ENCODE measurements at regions not wholly inside any gene's neighbourhood (a gene's known extent, or its start where the extent isn't known, plus 50 kb on each side); places are given as distances from the start of the nearest gene placed in this dataset.
A peak's percentile ranks its signal among the peaks of the same experiment; 100 is the strongest.

- DNase-seq = no peak
These were observed 291.3 kb downstream of the ETNK1 start for GRCh38 chr12:22916241-22916640.

DNA sequence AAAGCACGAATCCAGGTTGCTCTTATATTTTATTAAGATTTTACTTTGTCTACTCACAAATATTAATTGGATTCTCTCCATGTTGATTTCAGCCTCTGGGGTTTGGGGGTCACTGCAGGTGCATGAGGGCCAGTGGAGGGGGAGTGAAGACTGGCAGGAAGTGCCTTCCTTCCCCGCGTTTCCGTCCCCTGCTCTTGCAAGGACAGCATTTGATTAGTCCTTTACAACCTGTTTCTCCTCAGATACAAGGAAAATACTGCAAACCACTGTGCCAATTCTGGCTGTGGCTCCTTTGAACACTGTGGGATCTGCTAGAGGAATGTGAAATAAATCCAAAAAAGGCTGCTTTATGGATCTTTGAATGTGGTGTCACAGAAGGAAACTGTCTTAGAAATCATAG lies 291.8 kb downstream of the ETNK1 start:
- no peak for DNase-seq

DNA sequence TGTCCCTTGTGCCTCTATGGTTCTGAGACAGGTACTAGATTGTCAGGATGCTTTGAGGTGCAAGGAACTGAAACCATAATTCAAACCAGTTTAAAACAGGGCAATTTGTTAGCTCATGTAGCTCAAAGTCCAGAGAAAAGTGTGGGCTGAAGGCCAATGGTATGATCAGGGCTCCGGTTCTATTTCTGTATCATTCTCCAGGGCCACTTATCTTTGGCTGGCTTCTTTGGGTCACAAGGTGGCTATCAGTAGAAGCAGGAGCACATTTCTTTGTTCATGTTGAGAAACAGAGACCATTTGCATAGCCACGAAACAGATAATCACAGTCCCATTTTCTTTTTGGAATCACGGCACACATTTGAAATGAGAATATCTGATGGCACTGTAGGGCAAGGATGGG lies 294.9 kb downstream of the ETNK1 start:
- no peak for DNase-seq

DNA sequence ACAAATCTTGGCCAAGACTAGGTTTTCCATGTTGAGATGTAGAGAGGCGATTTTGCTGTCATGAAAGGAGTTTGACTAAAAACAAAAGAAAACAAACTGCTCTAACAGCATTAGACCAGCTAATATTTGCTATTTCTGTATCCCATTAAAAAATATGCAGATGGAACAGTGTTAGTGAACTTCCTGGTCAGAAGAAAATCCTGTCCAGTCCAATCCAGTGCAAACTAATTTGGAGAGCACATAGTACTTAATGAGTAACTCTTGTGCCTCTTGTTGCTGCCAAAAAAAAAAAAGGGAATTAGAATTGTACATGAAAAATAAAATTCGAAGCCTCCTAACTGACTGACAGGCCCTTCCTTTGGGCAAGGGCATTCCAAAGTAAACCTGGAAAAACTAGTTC lies 298.8 kb downstream of the ETNK1 start:
- no peak for DNase-seq

- DNase-seq = no peak
These were observed 299.4 kb downstream of the ETNK1 start for GRCh38 chr12:22924391-22924790.

DNA sequence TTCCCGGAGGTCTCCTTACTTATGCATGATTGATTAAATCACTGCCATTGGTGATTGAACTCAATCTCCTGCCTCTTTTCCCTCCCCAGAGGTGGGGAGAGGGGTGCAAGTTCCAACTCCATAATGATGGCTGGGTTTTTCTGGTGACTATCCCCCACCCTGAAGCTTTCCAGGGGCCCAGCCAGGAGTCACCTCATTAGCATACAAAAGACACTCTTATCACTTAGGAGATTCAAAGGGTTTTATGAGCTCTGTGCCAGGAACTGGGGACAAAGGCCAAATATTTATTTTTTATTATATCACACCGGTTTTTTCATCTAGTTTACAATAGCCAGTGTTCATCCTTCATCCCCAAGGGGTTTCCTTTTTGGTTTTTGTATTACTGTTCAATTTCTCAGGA lies 300.7 kb downstream of the ETNK1 start:
- DNase-seq = no peak

- no peak for DNase-seq
These were observed 307.5 kb downstream of the ETNK1 start for GRCh38 chr12:22932431-22932830.

DNA sequence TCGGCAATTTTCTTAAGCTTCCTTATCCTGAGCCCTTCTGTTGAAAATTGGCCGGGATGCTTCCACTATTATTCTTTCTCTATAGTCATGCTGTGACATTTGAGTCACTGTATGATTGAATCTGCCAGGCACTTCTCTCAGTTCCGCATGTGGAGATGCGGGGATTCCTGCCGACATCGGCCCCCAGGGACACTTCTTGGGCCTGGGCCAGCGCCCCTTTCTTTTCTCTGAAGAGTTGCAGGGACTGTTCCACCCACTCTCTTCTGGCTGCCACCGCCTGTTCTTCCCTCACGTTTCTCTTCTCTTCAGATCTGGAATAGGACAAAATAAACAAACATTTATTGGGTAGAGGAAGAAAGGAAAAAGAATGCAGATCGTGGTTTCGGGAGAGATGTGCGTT lies 310.1 kb downstream of the ETNK1 start:
- no peak for DNase-seq

GRCh38 chr12:22935501-22935900 lies 310.5 kb downstream of the ETNK1 start:
- no peak for DNase-seq

DNA sequence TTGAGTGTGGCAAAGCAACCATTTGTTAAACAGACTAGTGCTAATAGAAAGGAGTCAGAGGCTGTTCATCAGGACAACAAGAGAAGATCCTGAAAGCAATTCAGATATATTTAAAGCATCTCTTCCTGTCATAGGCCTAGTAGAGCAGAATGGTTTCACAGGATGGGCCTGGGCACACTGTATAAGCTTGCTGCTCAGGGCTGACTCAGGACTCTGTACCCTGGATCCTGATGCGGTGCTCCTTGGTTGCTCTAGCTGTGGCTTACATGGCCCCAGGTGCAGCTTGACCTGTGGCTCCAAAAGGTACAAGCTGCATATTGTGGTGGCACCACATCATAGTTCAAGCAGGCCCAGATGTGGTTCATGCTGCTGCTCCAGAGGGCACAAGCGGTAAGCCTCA lies 313.4 kb downstream of the ETNK1 start:
- no peak for DNase-seq

GRCh38 chr12:22951206-22951605 lies 326.2 kb downstream of the ETNK1 start:
- DNase-seq = no peak

DNA sequence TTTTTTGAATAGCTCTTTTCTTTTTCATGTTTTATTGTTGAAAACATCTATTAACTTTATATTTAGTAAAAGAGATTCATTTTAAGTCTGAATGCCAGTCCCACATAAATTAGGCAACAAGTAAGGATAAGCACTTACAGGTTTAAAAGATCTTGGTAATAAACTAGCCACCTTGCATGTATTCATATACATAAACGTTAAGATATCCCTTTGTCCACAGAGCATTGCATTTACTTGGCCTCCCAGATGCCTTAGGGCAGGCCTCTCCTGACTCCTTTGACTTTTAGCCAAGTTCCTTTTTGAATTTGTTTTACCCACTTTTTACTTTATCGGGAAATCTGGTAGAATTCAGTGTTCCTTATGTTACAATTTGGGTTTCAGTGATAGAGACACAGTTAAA lies 331.7 kb downstream of the ETNK1 start:
- DNase-seq = no peak

DNA sequence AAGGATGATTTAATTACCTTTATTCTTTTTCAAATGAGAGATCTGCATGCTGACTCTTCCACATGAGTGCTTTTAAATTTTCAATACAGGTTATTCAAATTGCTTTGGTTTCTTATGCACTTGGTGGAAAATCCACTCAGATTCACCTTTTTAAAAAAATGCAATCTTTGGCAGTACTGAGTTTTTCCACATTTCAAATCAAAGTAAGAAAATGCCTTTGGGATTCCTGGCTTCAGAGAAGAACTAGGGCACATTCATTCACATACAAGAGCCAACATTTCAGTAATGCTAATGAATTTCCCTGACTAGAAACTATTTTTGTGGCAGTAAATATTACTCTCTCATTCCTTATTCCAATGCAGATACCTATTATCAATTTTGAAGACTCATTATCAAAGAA lies 342.2 kb downstream of the ETNK1 start:
- DNase-seq = no peak

DNA sequence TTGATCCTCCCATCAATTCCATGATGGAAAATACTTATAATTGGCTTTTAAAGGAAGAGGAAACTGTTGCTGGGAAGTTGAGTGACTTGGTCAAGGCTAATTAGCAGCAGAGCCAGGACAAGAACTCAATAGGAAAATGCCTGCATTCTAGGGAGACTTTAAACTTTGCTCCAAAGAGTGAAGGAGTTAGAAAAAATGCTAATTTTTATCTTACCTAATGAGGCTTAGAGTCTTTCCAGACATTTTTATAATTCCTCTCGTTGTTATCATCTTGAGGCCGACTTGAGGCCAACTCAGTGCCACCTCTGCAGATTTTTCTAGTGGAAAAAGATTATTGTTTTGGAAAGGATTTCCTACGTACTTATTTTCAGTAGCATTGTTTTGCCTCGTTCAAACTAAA lies 344.6 kb downstream of the ETNK1 start:
- no peak for DNase-seq

DNA sequence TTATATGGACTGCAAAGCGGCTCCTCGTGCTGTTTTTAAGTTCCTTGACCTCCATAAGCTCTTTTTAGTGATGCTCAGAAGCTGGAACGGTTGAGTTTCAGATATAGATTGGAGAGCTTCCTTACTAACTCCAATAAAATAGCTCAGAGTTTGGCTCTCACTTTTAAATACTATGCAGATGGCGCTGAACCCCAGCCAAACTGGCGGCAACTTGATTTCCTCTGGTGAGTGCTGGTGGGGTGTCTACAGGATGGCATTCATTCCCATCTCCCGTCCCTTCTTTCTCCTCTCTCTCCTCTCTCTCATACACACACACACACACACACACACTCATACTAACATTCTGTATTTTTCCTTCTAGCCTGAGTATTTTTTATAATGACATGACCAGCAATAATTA lies 346.3 kb downstream of the ETNK1 start:
- peak; percentile 35 for DNase-seq

- no peak for DNase-seq
These were observed 346.8 kb downstream of the ETNK1 start for GRCh38 chr12:22971701-22972191.

DNA sequence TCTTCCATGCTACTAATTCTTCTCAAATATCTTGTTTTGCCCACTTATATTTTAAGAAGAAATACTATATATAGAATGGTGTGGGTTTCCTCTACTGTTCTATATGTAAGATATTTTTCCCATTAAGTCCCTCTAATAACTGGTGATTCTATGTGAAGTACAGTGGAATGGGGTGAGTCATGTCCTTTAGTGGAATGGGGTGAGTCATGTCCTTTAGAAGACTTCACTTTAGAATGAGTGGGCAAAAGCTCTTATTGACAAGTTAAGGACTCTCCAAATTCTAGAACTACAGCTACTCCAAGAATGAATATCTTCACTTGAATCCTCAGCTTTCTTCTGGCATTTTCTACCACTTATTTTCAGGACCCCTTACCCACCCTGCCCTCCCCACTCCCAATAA lies 349.9 kb downstream of the ETNK1 start:
- DNase-seq = no peak

GRCh38 chr12:22978962-22979361 lies 354.0 kb downstream of the ETNK1 start:
- DNase-seq = no peak

DNA sequence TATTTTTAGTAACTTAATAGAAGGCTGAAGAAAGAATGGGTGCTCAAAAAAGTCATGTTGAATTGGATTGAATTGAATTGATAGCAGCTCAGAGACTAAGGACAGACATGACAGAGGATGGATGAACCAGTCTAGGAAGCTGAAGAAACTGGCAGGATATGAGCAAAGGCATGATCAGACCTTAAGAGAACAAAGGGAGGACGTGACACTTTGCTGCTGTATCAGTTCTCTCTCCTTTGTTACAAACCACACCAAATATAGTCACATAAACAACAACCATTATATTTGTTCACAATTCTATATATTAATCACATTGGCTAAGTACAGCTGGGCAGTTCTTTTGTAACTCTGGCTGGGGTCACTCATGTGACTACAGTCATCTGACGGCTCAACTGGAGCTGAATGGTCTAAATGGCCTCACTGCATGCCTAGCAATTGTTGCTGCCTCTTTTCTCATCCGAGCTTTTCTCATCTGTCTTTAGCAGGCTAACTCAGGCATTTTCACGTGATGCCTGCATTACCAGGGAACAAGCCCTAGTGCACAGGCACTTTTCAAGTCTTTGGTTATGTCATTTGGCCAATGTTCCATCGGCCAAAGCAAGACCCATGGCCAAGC lies 355.0 kb downstream of the ETNK1 start:
- DNase-seq = no peak

GRCh38 chr12:22981711-22982110 lies 356.7 kb downstream of the ETNK1 start:
- no peak for DNase-seq

- DNase-seq = no peak
These were observed 357.7 kb downstream of the ETNK1 start for GRCh38 chr12:22982635-22983034.

DNA sequence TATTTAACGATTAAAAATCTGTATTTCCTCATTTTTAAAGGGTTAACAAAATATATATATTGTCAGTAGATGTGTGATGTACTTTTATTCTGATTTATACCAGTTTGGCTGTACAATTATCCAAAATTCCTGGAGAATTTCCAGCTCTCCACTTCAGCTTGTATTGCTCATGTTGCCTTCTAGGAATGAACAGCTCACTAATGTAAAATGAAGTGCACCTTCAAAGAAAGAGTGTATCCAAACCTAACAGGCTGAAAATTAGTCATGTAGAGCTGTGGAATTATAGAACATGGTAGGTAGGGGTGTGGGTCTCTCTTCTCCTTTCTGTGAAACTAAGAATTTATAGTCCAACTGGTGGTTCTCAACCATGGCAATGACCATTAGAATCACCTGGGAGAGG lies 362.0 kb downstream of the ETNK1 start:
- no peak for DNase-seq

DNA sequence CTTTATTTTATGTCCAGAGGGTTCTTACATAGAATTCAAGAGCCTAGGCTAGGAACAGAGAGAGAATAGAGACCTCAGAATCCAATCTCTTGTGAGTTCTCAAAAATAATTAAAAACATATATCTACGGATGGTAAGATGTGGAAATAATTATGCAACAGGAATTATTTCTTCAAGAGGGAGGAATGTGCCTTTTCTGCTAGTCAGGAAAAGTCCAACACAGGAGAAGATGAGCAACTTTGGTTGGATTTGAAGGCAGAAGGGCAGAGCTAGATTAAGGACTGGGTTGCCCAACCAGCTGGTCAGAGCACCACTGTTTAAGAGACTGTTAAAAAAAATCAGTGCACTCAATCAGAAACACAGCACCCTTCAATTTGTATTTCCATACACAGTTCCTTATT lies 365.5 kb downstream of the ETNK1 start:
- no peak for DNase-seq

DNA sequence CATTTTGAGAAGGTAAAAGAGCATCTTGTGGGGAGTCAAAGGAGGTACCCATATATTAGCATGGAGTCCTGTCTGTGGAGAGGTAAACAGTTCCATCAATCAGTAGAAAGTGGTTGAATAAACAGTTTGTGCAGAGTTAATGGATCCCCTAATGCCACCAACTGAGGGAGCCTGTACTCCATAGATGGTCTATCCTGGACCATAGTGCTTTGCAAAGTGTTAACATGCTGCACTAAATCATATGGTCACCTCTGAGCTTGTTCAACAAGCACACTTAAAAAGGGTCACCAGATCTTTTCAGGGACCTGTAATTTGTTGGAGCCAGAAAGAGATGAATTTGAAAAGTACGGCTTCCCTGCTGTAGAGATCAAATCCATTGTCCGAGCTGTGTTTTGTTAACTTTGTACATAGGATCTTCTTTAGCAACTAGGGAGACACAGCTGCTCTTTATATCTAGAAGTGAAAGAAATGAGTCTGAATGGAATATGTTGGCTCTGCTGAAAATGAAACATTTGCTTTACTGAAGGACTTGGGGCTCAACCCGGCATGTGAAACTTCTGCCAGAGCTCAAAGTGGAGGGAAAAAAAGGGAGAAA lies 366.4 kb downstream of the ETNK1 start:
- DNase-seq = no peak

Measured in left hindlimb (tissue), 1 donor.